HEK293 (cell line): ENCODE measurements at regions not wholly inside any gene's neighbourhood (a gene's known extent, or its start where the extent isn't known, plus 50 kb on each side); places are given as distances from the start of the nearest gene placed in this dataset.

Experiments
- CTCF ChIA-PET: fragments of 350-600 bp; formaldehyde crosslinking; extraction: SDS; loops from one replicate; lab custom pipeline; 2021; ENCODE audit warnings: antibody characterized with exemption; lab: Yijun Ruan, JAX
- POLR2A ChIA-PET: fragments of 300-600 bp; formaldehyde crosslinking; extraction: SDS; loops from one replicate; lab custom pipeline; 2020; ENCODE audit warnings: antibody characterized with exemption, inconsistent platforms; lab: Yijun Ruan, JAX
- H3K27ac ChIP-seq: fragments of 200-500 bp; sonication (Bioruptor generic); 2 replicates; pipeline ENCODE4 v1.5.1; 2014; ENCODE audit warnings: low read depth, low read length, control low read depth, inconsistent platforms; ENCODE audit errors: extremely low read depth
- H3K36me3 ChIP-seq, 2 experiments: fragments of 200-500 bp in 1 of 2; sonication (Bioruptor generic) in 1 of 2; 1 replicate in 1 of 2; 2 replicates in 1 of 2; pipeline ENCODE4 v1.5.1; 2014 to 2017; ENCODE audit warnings: inconsistent platforms in 2 of 2, low read length in 2 of 2; ENCODE audit not compliant: control insufficient read depth in 2 of 2, insufficient read depth in 1 of 2
- H3K4me1 ChIP-seq: fragments of 200-500 bp; sonication (Bioruptor generic); 2 replicates; pipeline ENCODE4 v1.5.1; 2014; ENCODE audit warnings: mild to moderate bottlenecking, low read length, inconsistent platforms; ENCODE audit not compliant: control insufficient read depth, insufficient read depth
- H3K4me3 ChIP-seq: 2 replicates; pipeline ENCODE4 v1.5.1; 2011; ENCODE audit warnings: low read depth, mild to moderate bottlenecking, control low read depth, low read length, moderate library complexity
- H3K9me3 ChIP-seq: fragments of 200-500 bp; sonication (Bioruptor generic); 2 replicates; pipeline ENCODE4 v1.5.1; 2014; ENCODE audit warnings: low read depth, low read length, inconsistent platforms; ENCODE audit not compliant: control insufficient read depth, insufficient read depth
- BCL11B ChIP-seq: fragments of 450-650 bp; formaldehyde crosslinking; IDR thresholded peaks from 2 replicates; pipeline ENCODE4 v1.5.1; 2016; ENCODE audit warnings: low read depth, missing biosample characterization, missing genetic modification characterization
- SALL2 ChIP-seq: fragments of 450-650 bp; formaldehyde crosslinking; IDR thresholded peaks from 2 replicates; pipeline ENCODE4 v1.5.0; 2017; ENCODE audit warnings: missing biosample characterization, mild to moderate bottlenecking, missing genetic modification characterization, borderline replicate concordance
- ZBTB17 ChIP-seq: fragments of 450-650 bp; formaldehyde crosslinking; IDR thresholded peaks from 2 replicates; pipeline ENCODE4 v1.5.1; 2016; ENCODE audit warnings: missing biosample characterization, missing genetic modification characterization
- ZFP3 ChIP-seq: fragments of 450-650 bp; formaldehyde crosslinking; IDR thresholded peaks from 2 replicates; pipeline ENCODE4 v1.5.1; 2016; ENCODE audit warnings: low read depth, missing biosample characterization, missing genetic modification characterization
- ZNF10 ChIP-seq: fragments of 450-650 bp; formaldehyde crosslinking; IDR thresholded peaks from 2 replicates; pipeline ENCODE4 v1.5.1; 2017; ENCODE audit warnings: missing biosample characterization, missing genetic modification characterization
- ZNF140 ChIP-seq: fragments of 450-650 bp; formaldehyde crosslinking; IDR thresholded peaks from 2 replicates; pipeline ENCODE4 v1.5.1; 2016; ENCODE audit warnings: missing biosample characterization, missing genetic modification characterization
- ZNF175 ChIP-seq: fragments of 450-650 bp; formaldehyde crosslinking; IDR thresholded peaks from 2 replicates; pipeline ENCODE4 v1.5.1; 2016; ENCODE audit warnings: missing biosample characterization, missing genetic modification characterization
- ZNF274 ChIP-seq, 2 experiments: fragments of 200-500 bp in 1 of 2; fragments of 450-650 bp in 1 of 2; sonication (Bioruptor generic) in 1 of 2; formaldehyde crosslinking in 1 of 2; IDR thresholded peaks; 2 replicates each; pipeline versions ENCODE4 v1.5.1 to v1.6.1; 2014 to 2016; ENCODE audit warnings: borderline replicate concordance in 1 of 2, inconsistent platforms in 1 of 2, low read length in 1 of 2, missing biosample characterization in 1 of 2, missing genetic modification characterization in 1 of 2
- ZNF362 ChIP-seq: fragments of 450-650 bp; formaldehyde crosslinking; IDR thresholded peaks from 2 replicates; pipeline ENCODE4 v1.5.1; 2016; ENCODE audit warnings: missing biosample characterization, missing genetic modification characterization
- ZNF423 ChIP-seq: fragments of 450-650 bp; formaldehyde crosslinking; IDR thresholded peaks from 2 replicates; pipeline ENCODE4 v1.5.1; 2016; ENCODE audit warnings: missing biosample characterization, missing genetic modification characterization
- ZNF501 ChIP-seq: fragments of 450-650 bp; formaldehyde crosslinking; IDR thresholded peaks from 2 replicates; pipeline ENCODE4 v1.5.1; 2016; ENCODE audit warnings: missing biosample characterization, missing genetic modification characterization
- ZNF544 ChIP-seq: fragments of 450-650 bp; formaldehyde crosslinking; IDR thresholded peaks from 2 replicates; pipeline ENCODE4 v1.5.0; 2017; ENCODE audit warnings: missing biosample characterization, missing genetic modification characterization
- ZNF548 ChIP-seq: fragments of 450-650 bp; formaldehyde crosslinking; IDR thresholded peaks from 2 replicates; pipeline ENCODE4 v1.5.1; 2016; ENCODE audit warnings: missing biosample characterization, missing genetic modification characterization
- ZNF561 ChIP-seq: fragments of 450-650 bp; IDR thresholded peaks from 2 replicates; pipeline ENCODE4 v1.5.1; 2018; ENCODE audit warnings: missing biosample characterization, missing genetic modification characterization, borderline replicate concordance
- ZNF596 ChIP-seq: fragments of 450-650 bp; IDR thresholded peaks from 2 replicates; pipeline ENCODE4 v1.5.0; 2018; ENCODE audit warnings: missing biosample characterization, mild to moderate bottlenecking, missing genetic modification characterization, moderate library complexity
- TF ChIP-seq, protein P1 (sequence below): fragments of 450-650 bp; formaldehyde crosslinking; IDR thresholded peaks from 2 replicates; pipeline ENCODE4 v1.5.1; 2016; ENCODE audit warnings: missing biosample characterization, missing genetic modification characterization
- TF ChIP-seq, protein P2 (sequence below): fragments of 450-650 bp; formaldehyde crosslinking; IDR thresholded peaks from 2 replicates; pipeline ENCODE4 v1.5.1; 2016; ENCODE audit warnings: missing biosample characterization, missing genetic modification characterization
- TF ChIP-seq, protein P3 (sequence below): fragments of 450-650 bp; formaldehyde crosslinking; IDR thresholded peaks from 2 replicates; pipeline ENCODE4 v1.5.1; 2016; ENCODE audit warnings: missing biosample characterization, missing genetic modification characterization, borderline replicate concordance
- TF ChIP-seq, protein P4 (sequence below): fragments of 450-650 bp; formaldehyde crosslinking; optimal IDR thresholded peaks from 2 replicates; pipeline ENCODE3; 2016; ENCODE audit warnings: missing biosample characterization, mild to moderate bottlenecking, missing genetic modification characterization
- TF ChIP-seq, protein P5 (sequence below): fragments of 450-650 bp; formaldehyde crosslinking; IDR thresholded peaks from 2 replicates; pipeline ENCODE4 v1.5.1; 2017; ENCODE audit warnings: missing biosample characterization, missing genetic modification characterization

- no peak overlapping the region for H3K27ac ChIP-seq
- ChIA-PET POLR2A (no interaction called here), CTCF (no interaction called here)
- H3K4me1 ChIP-seq: no peaks in the 10 kb centered on the region
- TF ChIP-seq ZNF501 (tag by site-specific recombination) (no peak), ZNF544 (tag by site-specific recombination) (no peak), ZFP3 (tag by site-specific recombination) (no peak), ZNF596 (no peak), ZNF140 (tag by site-specific recombination) (no peak), BCL11B (tag by site-specific recombination) (no peak)
- TF ChIP-seq, protein P1, sequence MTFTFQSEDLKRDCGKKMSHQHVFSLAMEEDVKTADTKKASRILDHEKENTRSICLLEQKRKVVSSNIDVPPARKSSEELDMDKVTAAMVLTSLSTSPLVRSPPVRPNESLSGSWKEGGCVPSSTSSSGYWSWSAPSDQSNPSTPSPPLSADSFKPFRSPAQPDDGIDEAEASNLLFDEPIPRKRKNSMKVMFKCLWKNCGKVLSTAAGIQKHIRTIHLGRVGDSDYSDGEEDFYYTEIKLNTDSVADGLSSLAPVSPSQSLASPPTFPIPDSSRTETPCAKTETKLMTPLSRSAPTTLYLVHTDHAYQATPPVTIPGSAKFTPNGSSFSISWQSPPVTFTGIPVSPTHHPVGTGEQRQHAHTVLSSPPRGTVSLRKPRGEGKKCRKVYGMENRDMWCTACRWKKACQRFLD: no peak
- H3K9me3 ChIP-seq: no peaks in the 10 kb centered on the region
- no peaks in the 10 kb centered on the region for H3K36me3 ChIP-seq
- no peak overlapping the region for H3K4me3 ChIP-seq
These were observed 658.9 kb upstream of the NOX3 start for GRCh38 chr6:156114541-156114940.

GRCh38 chr6:156113631-156114030, 658.0 kb upstream of the NOX3 start:
- no peaks in the 10 kb centered on the region for H3K9me3 ChIP-seq
- ChIA-PET POLR2A (no interaction called here), CTCF (no interaction called here)
- no peak for TF ChIP-seq SALL2
- TF ChIP-seq, all 188 proteins: peak for 0
- no peak overlapping the region for H3K27ac ChIP-seq
- no peaks in the 10 kb centered on the region for H3K4me1 ChIP-seq
- no peak overlapping the region for H3K4me3 ChIP-seq
- H3K36me3 ChIP-seq: no peaks in the 10 kb centered on the region

- H3K4me3 ChIP-seq: no peak overlapping the region
- no peaks in the 10 kb centered on the region for H3K36me3 ChIP-seq
- ChIA-PET POLR2A (no interaction called here), CTCF (no interaction called here)
- no peaks in the 10 kb centered on the region for H3K4me1 ChIP-seq
- H3K9me3 ChIP-seq: no peaks in the 10 kb centered on the region
- H3K27ac ChIP-seq: no peak overlapping the region
- TF ChIP-seq, protein P2, sequence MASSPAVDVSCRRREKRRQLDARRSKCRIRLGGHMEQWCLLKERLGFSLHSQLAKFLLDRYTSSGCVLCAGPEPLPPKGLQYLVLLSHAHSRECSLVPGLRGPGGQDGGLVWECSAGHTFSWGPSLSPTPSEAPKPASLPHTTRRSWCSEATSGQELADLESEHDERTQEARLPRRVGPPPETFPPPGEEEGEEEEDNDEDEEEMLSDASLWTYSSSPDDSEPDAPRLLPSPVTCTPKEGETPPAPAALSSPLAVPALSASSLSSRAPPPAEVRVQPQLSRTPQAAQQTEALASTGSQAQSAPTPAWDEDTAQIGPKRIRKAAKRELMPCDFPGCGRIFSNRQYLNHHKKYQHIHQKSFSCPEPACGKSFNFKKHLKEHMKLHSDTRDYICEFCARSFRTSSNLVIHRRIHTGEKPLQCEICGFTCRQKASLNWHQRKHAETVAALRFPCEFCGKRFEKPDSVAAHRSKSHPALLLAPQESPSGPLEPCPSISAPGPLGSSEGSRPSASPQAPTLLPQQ: no peak
- no peak for TF ChIP-seq ZNF561 (tag by site-specific recombination)
- TF ChIP-seq ZNF274 (IDR thresholded peaks at IDR 0.05; ENCODE audit: low read length): no peak
- no peak for TF ChIP-seq ZNF274 (tag by site-specific recombination; IDR thresholded peaks at IDR 0.05; ENCODE audit: borderline replicate concordance)
- no peak for TF ChIP-seq ZNF423 (tag by site-specific recombination)
- TF ChIP-seq ZNF10 (tag by site-specific recombination): no peak
- TF ChIP-seq ZBTB17: no peak
These were observed 656.3 kb upstream of the NOX3 start for GRCh38 chr6:156111913-156112312.

DNA sequence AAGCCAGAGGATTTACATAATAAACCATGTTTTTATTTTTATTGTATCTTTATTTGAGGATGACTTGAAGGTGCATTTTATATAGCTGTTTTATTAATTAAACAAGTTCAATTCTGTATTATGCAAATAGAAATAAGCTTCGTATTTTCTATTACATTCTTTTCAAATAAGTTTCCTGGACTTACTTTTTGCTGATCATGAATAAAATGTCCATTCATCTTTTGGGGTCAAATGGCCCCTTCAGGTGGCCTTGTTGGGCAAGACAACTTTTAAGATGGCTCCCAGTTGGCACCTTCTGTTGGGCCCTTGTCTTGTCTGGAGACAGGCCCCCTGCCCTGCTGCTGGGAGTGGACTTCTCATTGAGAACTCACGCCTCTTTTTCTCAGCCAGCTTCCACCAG, 654.6 kb upstream of the NOX3 start:
- H3K36me3 ChIP-seq: no peaks in the 10 kb centered on the region
- ChIA-PET POLR2A (no interaction called here), CTCF (interaction anchor here (0.6 to 0.7 kb wide), 2 partner anchors 62 to 827 kb away, joined by 3 read pairs; no protein-coding TSS in a partner anchor)
- no peaks in the 10 kb centered on the region for H3K9me3 ChIP-seq
- no peak overlapping the region for H3K4me3 ChIP-seq
- no peaks in the 10 kb centered on the region for H3K4me1 ChIP-seq
- no peak overlapping the region for H3K27ac ChIP-seq
- TF ChIP-seq, protein P3, sequence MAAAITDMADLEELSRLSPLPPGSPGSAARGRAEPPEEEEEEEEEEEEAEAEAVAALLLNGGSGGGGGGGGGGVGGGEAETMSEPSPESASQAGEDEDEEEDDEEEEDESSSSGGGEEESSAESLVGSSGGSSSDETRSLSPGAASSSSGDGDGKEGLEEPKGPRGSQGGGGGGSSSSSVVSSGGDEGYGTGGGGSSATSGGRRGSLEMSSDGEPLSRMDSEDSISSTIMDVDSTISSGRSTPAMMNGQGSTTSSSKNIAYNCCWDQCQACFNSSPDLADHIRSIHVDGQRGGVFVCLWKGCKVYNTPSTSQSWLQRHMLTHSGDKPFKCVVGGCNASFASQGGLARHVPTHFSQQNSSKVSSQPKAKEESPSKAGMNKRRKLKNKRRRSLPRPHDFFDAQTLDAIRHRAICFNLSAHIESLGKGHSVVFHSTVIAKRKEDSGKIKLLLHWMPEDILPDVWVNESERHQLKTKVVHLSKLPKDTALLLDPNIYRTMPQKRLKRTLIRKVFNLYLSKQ (tag by site-specific recombination): no peak
- TF ChIP-seq, protein P4, sequence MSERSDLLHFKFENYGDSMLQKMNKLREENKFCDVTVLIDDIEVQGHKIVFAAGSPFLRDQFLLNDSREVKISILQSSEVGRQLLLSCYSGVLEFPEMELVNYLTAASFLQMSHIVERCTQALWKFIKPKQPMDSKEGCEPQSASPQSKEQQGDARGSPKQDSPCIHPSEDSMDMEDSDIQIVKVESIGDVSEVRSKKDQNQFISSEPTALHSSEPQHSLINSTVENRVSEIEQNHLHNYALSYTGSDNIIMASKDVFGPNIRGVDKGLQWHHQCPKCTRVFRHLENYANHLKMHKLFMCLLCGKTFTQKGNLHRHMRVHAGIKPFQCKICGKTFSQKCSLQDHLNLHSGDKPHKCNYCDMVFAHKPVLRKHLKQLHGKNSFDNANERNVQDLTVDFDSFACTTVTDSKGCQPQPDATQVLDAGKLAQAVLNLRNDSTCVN (tag by site-specific recombination): no peak
- TF ChIP-seq ZNF175 (tag by site-specific recombination): no peak
- TF ChIP-seq ZNF362 (tag by site-specific recombination): no peak
- no peak for TF ChIP-seq ZNF548 (tag by site-specific recombination)
- TF ChIP-seq, protein P5, sequence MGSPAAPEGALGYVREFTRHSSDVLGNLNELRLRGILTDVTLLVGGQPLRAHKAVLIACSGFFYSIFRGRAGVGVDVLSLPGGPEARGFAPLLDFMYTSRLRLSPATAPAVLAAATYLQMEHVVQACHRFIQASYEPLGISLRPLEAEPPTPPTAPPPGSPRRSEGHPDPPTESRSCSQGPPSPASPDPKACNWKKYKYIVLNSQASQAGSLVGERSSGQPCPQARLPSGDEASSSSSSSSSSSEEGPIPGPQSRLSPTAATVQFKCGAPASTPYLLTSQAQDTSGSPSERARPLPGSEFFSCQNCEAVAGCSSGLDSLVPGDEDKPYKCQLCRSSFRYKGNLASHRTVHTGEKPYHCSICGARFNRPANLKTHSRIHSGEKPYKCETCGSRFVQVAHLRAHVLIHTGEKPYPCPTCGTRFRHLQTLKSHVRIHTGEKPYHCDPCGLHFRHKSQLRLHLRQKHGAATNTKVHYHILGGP (tag by site-specific recombination): no peak
